Left kidney (tissue), 1 donor: ENCODE measurements at regions not wholly inside any gene's neighbourhood (a gene's known extent, or its start where the extent isn't known, plus 50 kb on each side); places are given as distances from the start of the nearest gene placed in this dataset.
"Not testable (repeated sequence)": the region's sequence is repeated elsewhere in the genome, so short reads cannot be mapped to it uniquely, and the experiment has no call there.

ENCODE experiments used
- DNase-seq: peaks from one replicate; pipeline ENCODE4 v3.0.0-alpha.2; 2013

- no peak for DNase-seq
Measured at GRCh38 chr1:104163912-104164476, 414.3 kb downstream of the AMY1C start.

- no peak for DNase-seq
Measured at GRCh38 chr1:104172243-104172681, 422.6 kb downstream of the AMY1C start.

- no peak for DNase-seq
Measured at GRCh38 chr1:104182251-104182650, 432.6 kb downstream of the AMY1C start.

- no peak for DNase-seq
Measured at GRCh38 chr1:104189207-104189606, 439.5 kb downstream of the AMY1C start.

- DNase-seq = no peak
Measured at GRCh38 chr1:104190821-104191220, 441.1 kb downstream of the AMY1C start.

- DNase-seq = no peak
Measured at GRCh38 chr1:104195395-104195794, 445.7 kb downstream of the AMY1C start.

GRCh38 chr1:104196136-104196535 is 446.4 kb downstream of the AMY1C start:
- DNase-seq = no peak

GRCh38 chr1:104197516-104197915 is 447.8 kb downstream of the AMY1C start:
- DNase-seq = no peak

GRCh38 chr1:104212239-104212638 is 462.5 kb downstream of the AMY1C start:
- no peak for DNase-seq

- DNase-seq = not testable (repeated sequence)
Measured at GRCh38 chr1:104217395-104217986, 467.8 kb downstream of the AMY1C start.

GRCh38 chr1:104229860-104230259 is 480.2 kb downstream of the AMY1C start:
- no peak for DNase-seq

GRCh38 chr1:104231676-104232075 is 482.0 kb downstream of the AMY1C start:
- no peak for DNase-seq

GRCh38 chr1:104235141-104235540 is 485.4 kb downstream of the AMY1C start:
- DNase-seq = no peak

- peak; percentile 60 for DNase-seq
Measured at GRCh38 chr1:104238991-104239390, 489.3 kb downstream of the AMY1C start.

- no peak for DNase-seq
Measured at GRCh38 chr1:104248385-104248784, 498.7 kb downstream of the AMY1C start.

- DNase-seq = no peak
Measured at GRCh38 chr1:104259481-104259880, 509.8 kb downstream of the AMY1C start.

- DNase-seq = not testable (repeated sequence)
Measured at GRCh38 chr1:104263110-104263509, 513.4 kb downstream of the AMY1C start.

GRCh38 chr1:104264521-104264920 is 514.8 kb downstream of the AMY1C start:
- no peak for DNase-seq

GRCh38 chr1:104265163-104265562 is 515.5 kb downstream of the AMY1C start:
- DNase-seq = no peak

GRCh38 chr1:104266612-104267011 is 516.9 kb downstream of the AMY1C start:
- DNase-seq = no peak

- DNase-seq = not testable (repeated sequence)
Measured at GRCh38 chr1:104288322-104288721, 538.6 kb downstream of the AMY1C start.

GRCh38 chr1:104291156-104291555 is 541.5 kb downstream of the AMY1C start:
- no peak for DNase-seq

GRCh38 chr1:104294259-104294658 is 544.6 kb downstream of the AMY1C start:
- DNase-seq = no peak

GRCh38 chr1:104295511-104295910 is 545.8 kb downstream of the AMY1C start:
- DNase-seq = no peak
